ENCODE measurements at regions not wholly inside any gene's neighbourhood (a gene's known extent, or its start where the extent isn't known, plus 50 kb on each side); places are given as distances from the start of the nearest gene placed in this dataset.

- TF ChIP-seq YY1 (IDR thresholded peaks at IDR 0.05; ENCODE audit: insufficient read depth, insufficient read length) (no peak), ZNF274 (IDR thresholded peaks at IDR 0.05; ENCODE audit: low read depth, low read length) (no peak), SUZ12 (IDR thresholded peaks at IDR 0.05; ENCODE audit: extremely low read depth, insufficient read depth, insufficient read length) (no peak)
These were observed 88.4 kb downstream of the DUSP6 start for GRCh38 chr12:89263900-89264299.
